ENCODE measurements at regions not wholly inside any gene's neighbourhood (a gene's known extent, or its start where the extent isn't known, plus 50 kb on each side); places are given as distances from the start of the nearest gene placed in this dataset.

- H3K27me3 ChIP-seq (ENCODE audit: insufficient read depth, low read length, poor library complexity) = no peaks in the 10 kb centered on the region
- H4K8ac ChIP-seq (ENCODE audit: low read depth, low read length) = no peak overlapping the region
- DNase-seq = no peak
- H3K4ac ChIP-seq (ENCODE audit: low read depth, low read length) = no peak overlapping the region
- H3K27ac ChIP-seq (ENCODE audit: low read depth, low read length) = no peak overlapping the region
- H3K4me2 ChIP-seq (ENCODE audit: low read length) = no peak overlapping the region
- WGBS (ENCODE audit: extremely low coverage, insufficient coverage, low lambda C conversion rate) = no CpG with 5 or more reads among the region's 6 CpGs
- no peak overlapping the region for H2BK15ac ChIP-seq (replicated peaks; ENCODE audit: low read depth)
- no peak overlapping the region for H4K5ac ChIP-seq (ENCODE audit: low read length)
- no peak overlapping the region for H2AK5ac ChIP-seq (ENCODE audit: low read length)
- no peaks in the 10 kb centered on the region for H3K79me1 ChIP-seq (ENCODE audit: low read length)
- H3K9ac ChIP-seq (ENCODE audit: low read length) = no peak overlapping the region
- H3K23ac ChIP-seq (ENCODE audit: low read length) = no peak overlapping the region
- H3K79me2 ChIP-seq (ENCODE audit: control insufficient read depth, insufficient read depth, low read length) = no peaks in the 10 kb centered on the region
- H2BK120ac ChIP-seq (ENCODE audit: low read depth, low read length) = no peak overlapping the region
- H3K18ac ChIP-seq (ENCODE audit: low read length) = no peak overlapping the region
- H3K56ac ChIP-seq (ENCODE audit: low read length) = no peak overlapping the region
- peaks cover 5% of the 10 kb centered on the region for H3K4me1 ChIP-seq (ENCODE audit: control insufficient read depth, low read depth, low read length)
- no peaks in the 10 kb centered on the region for H3K36me3 ChIP-seq (ENCODE audit: control insufficient read depth, insufficient read depth, low read length)
- H3K4me3 ChIP-seq (ENCODE audit: low read length) = no peak overlapping the region
- no peak overlapping the region for H2BK5ac ChIP-seq (ENCODE audit: low read length)
These were observed 62.7 kb upstream of the CPLX2 start for GRCh38 chr5:175808711-175809110.

DNA sequence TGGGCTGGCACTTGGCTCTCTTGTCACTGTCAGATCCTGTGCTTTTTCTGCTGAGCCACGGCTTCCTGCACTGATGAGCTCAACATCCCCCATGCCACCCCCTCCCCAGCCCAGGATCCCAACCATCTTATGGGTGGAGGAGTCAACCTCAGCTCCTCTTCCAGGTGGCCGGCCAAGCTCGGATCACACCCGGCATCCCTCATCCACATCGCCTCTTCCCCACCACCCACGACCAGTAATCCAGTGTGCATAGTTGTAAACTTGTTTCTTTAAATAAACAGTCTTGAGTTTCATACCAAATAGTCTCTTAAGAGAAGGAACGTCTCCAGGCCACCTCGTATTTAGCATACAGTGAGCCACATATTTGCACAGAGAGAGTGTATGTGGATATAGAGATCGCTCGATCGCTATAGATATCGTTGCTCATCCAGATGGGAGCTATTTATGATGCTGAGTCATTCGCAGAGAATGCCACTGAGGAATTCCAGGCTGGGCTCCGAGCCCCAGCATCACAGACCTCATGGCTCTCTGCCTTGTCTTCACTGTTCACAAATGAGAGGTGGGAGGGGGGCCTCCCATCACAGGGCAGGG lies 61.8 kb upstream of the CPLX2 start:
- H3K27ac ChIP-seq (ENCODE audit: low read depth, low read length) = no peak overlapping the region
- H2BK120ac ChIP-seq (ENCODE audit: low read depth, low read length) = no peak overlapping the region
- no peak overlapping the region for H2BK5ac ChIP-seq (ENCODE audit: low read length)
- no peak overlapping the region for H2BK15ac ChIP-seq (replicated peaks; ENCODE audit: low read depth)
- H3K27me3 ChIP-seq (ENCODE audit: insufficient read depth, low read length, poor library complexity) = no peaks in the 10 kb centered on the region
- peak; percentile 90 for DNase-seq
- no peak overlapping the region for H3K56ac ChIP-seq (ENCODE audit: low read length)
- H3K23ac ChIP-seq (ENCODE audit: low read length) = peak overlapping the region; percentile 45
- no peak overlapping the region for H2AK5ac ChIP-seq (ENCODE audit: low read length)
- no peaks in the 10 kb centered on the region for H3K79me2 ChIP-seq (ENCODE audit: control insufficient read depth, insufficient read depth, low read length)
- H3K4ac ChIP-seq (ENCODE audit: low read depth, low read length) = no peak overlapping the region
- no peaks in the 10 kb centered on the region for H3K79me1 ChIP-seq (ENCODE audit: low read length)
- no peak overlapping the region for H4K5ac ChIP-seq (ENCODE audit: low read length)
- no peak overlapping the region for H3K4me2 ChIP-seq (ENCODE audit: low read length)
- no peak overlapping the region for H3K9ac ChIP-seq (ENCODE audit: low read length)
- H3K4me3 ChIP-seq (ENCODE audit: low read length) = no peak overlapping the region
- no CpG with 5 or more reads among the region's 14 CpGs for WGBS (ENCODE audit: extremely low coverage, insufficient coverage, low lambda C conversion rate)
- no peaks in the 10 kb centered on the region for H3K36me3 ChIP-seq (ENCODE audit: control insufficient read depth, insufficient read depth, low read length)
- H3K4me1 ChIP-seq (ENCODE audit: control insufficient read depth, low read depth, low read length) = peaks cover 5% of the 10 kb centered on the region
- H3K18ac ChIP-seq (ENCODE audit: low read length) = no peak overlapping the region
- no peak overlapping the region for H4K8ac ChIP-seq (ENCODE audit: low read depth, low read length)

GRCh38 chr5:175810457-175810856 lies 60.9 kb upstream of the CPLX2 start:
- no CpG with 5 or more reads among the region's 2 CpGs for WGBS (ENCODE audit: extremely low coverage, insufficient coverage, low lambda C conversion rate)
- peaks cover 5% of the 10 kb centered on the region for H3K4me1 ChIP-seq (ENCODE audit: control insufficient read depth, low read depth, low read length)
- no peak overlapping the region for H3K4me2 ChIP-seq (ENCODE audit: low read length)

GRCh38 chr5:175811589-175811988 lies 59.8 kb upstream of the CPLX2 start:
- no CpG with 5 or more reads among the region's 2 CpGs for WGBS (ENCODE audit: extremely low coverage, insufficient coverage, low lambda C conversion rate)

More at GRCh38 chr5:175810457-175810856, 60.9 kb upstream of the CPLX2 start:
- no peak overlapping the region for H3K56ac ChIP-seq (ENCODE audit: low read length)
- no peak overlapping the region for H3K27ac ChIP-seq (ENCODE audit: low read depth, low read length)
- no peak overlapping the region for H3K4ac ChIP-seq (ENCODE audit: low read depth, low read length)
- H2BK120ac ChIP-seq (ENCODE audit: low read depth, low read length) = no peak overlapping the region
- no peak overlapping the region for H2BK5ac ChIP-seq (ENCODE audit: low read length)
- H3K9ac ChIP-seq (ENCODE audit: low read length) = no peak overlapping the region
- no peaks in the 10 kb centered on the region for H3K79me2 ChIP-seq (ENCODE audit: control insufficient read depth, insufficient read depth, low read length)
- no peak overlapping the region for H2BK15ac ChIP-seq (replicated peaks; ENCODE audit: low read depth)
- H3K23ac ChIP-seq (ENCODE audit: low read length) = no peak overlapping the region
- H3K79me1 ChIP-seq (ENCODE audit: low read length) = no peaks in the 10 kb centered on the region
- H3K27me3 ChIP-seq (ENCODE audit: insufficient read depth, low read length, poor library complexity) = no peaks in the 10 kb centered on the region
- H4K8ac ChIP-seq (ENCODE audit: low read depth, low read length) = no peak overlapping the region
- H4K5ac ChIP-seq (ENCODE audit: low read length) = no peak overlapping the region
- H3K36me3 ChIP-seq (ENCODE audit: control insufficient read depth, insufficient read depth, low read length) = no peaks in the 10 kb centered on the region
- H3K4me3 ChIP-seq (ENCODE audit: low read length) = no peak overlapping the region
- DNase-seq = no peak
- no peak overlapping the region for H3K18ac ChIP-seq (ENCODE audit: low read length)
- H2AK5ac ChIP-seq (ENCODE audit: low read length) = no peak overlapping the region

GRCh38 chr5:175813943-175814630 lies 57.3 kb upstream of the CPLX2 start:
- Histone ChIP-seq H2AK5ac (ENCODE audit: low read length) (no peak overlapping the region), H2BK5ac (ENCODE audit: low read length) (no peak overlapping the region), H3K23ac (ENCODE audit: low read length) (no peak overlapping the region), H3K18ac (ENCODE audit: low read length) (no peak overlapping the region), H3K27ac (ENCODE audit: low read depth, low read length) (no peak overlapping the region), H3K36me3 (ENCODE audit: control insufficient read depth, insufficient read depth, low read length) (no peaks in the 10 kb centered on the region), H3K56ac (ENCODE audit: low read length) (no peak overlapping the region), H4K5ac (ENCODE audit: low read length) (no peak overlapping the region), H3K4me1 (ENCODE audit: control insufficient read depth, low read depth, low read length) (peaks cover 5% of the 10 kb centered on the region), H3K79me2 (ENCODE audit: control insufficient read depth, insufficient read depth, low read length) (no peaks in the 10 kb centered on the region), H3K27me3 (ENCODE audit: insufficient read depth, low read length, poor library complexity) (no peaks in the 10 kb centered on the region), H3K4ac (ENCODE audit: low read depth, low read length) (no peak overlapping the region), H3K79me1 (ENCODE audit: low read length) (no peaks in the 10 kb centered on the region), H2BK120ac (ENCODE audit: low read depth, low read length) (no peak overlapping the region), H3K4me2 (ENCODE audit: low read length) (no peak overlapping the region), H3K9ac (ENCODE audit: low read length) (no peak overlapping the region), H3K4me3 (ENCODE audit: low read length) (no peak overlapping the region), H4K8ac (ENCODE audit: low read depth, low read length) (no peak overlapping the region), H2BK15ac (replicated peaks; ENCODE audit: low read depth) (no peak overlapping the region)
- DNase-seq = no peak
- no CpG with 5 or more reads among the region's 4 CpGs for WGBS (ENCODE audit: extremely low coverage, insufficient coverage, low lambda C conversion rate)

More at GRCh38 chr5:175811589-175811988, 59.8 kb upstream of the CPLX2 start:
- Histone ChIP-seq H3K27ac (ENCODE audit: low read depth, low read length) (no peak overlapping the region), H3K18ac (ENCODE audit: low read length) (no peak overlapping the region), H2AK5ac (ENCODE audit: low read length) (no peak overlapping the region), H3K4me3 (ENCODE audit: low read length) (no peak overlapping the region), H2BK5ac (ENCODE audit: low read length) (no peak overlapping the region), H3K4ac (ENCODE audit: low read depth, low read length) (no peak overlapping the region), H3K27me3 (ENCODE audit: insufficient read depth, low read length, poor library complexity) (no peaks in the 10 kb centered on the region), H3K36me3 (ENCODE audit: control insufficient read depth, insufficient read depth, low read length) (no peaks in the 10 kb centered on the region), H4K5ac (ENCODE audit: low read length) (no peak overlapping the region), H3K4me2 (ENCODE audit: low read length) (no peak overlapping the region), H3K9ac (ENCODE audit: low read length) (no peak overlapping the region), H3K79me1 (ENCODE audit: low read length) (no peaks in the 10 kb centered on the region), H3K79me2 (ENCODE audit: control insufficient read depth, insufficient read depth, low read length) (no peaks in the 10 kb centered on the region), H2BK120ac (ENCODE audit: low read depth, low read length) (no peak overlapping the region), H2BK15ac (replicated peaks; ENCODE audit: low read depth) (no peak overlapping the region), H4K8ac (ENCODE audit: low read depth, low read length) (no peak overlapping the region), H3K56ac (ENCODE audit: low read length) (no peak overlapping the region), H3K23ac (ENCODE audit: low read length) (no peak overlapping the region), H3K4me1 (ENCODE audit: control insufficient read depth, low read depth, low read length) (peaks cover 5% of the 10 kb centered on the region)
- DNase-seq = no peak
